ENCODE measurements at regions not wholly inside any gene's neighbourhood (a gene's known extent, or its start where the extent isn't known, plus 50 kb on each side); places are given as distances from the start of the nearest gene placed in this dataset.

DNA sequence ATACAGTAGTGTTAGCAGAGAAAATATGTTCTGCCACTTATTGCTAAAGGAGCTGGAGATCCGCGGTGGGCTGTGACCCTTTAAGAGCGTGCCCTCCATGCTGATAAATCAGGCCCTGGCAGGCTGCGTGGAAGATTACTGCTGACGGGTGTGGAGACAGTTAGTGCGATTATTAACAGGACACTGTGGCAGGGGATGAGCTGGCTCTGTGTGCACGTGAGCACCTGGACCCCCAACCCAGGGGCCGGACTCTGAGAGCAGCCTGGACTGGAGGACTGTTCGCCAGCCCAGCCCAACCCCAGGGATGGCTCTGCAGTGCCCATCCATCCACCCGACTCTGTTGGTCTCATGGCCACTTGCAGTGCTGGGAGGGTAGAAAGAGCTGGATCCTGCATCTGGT, 162.0 kb downstream of the MELK start:
- Mint-ChIP-seq H3K9me3 (no peaks in the 10 kb centered on the region), H3K27ac (no peak overlapping the region), H3K27me3 (peaks cover 8% of the 10 kb centered on the region), H3K4me3 (no peak overlapping the region), H3K36me3 (ENCODE audit: low read depth) (no peaks in the 10 kb centered on the region), H3K4me1 (peaks cover 14% of the 10 kb centered on the region)
- ChIA-PET CTCF (no interaction called here), POLR2A (no interaction called here)
- TF ChIP-seq, protein P1, sequence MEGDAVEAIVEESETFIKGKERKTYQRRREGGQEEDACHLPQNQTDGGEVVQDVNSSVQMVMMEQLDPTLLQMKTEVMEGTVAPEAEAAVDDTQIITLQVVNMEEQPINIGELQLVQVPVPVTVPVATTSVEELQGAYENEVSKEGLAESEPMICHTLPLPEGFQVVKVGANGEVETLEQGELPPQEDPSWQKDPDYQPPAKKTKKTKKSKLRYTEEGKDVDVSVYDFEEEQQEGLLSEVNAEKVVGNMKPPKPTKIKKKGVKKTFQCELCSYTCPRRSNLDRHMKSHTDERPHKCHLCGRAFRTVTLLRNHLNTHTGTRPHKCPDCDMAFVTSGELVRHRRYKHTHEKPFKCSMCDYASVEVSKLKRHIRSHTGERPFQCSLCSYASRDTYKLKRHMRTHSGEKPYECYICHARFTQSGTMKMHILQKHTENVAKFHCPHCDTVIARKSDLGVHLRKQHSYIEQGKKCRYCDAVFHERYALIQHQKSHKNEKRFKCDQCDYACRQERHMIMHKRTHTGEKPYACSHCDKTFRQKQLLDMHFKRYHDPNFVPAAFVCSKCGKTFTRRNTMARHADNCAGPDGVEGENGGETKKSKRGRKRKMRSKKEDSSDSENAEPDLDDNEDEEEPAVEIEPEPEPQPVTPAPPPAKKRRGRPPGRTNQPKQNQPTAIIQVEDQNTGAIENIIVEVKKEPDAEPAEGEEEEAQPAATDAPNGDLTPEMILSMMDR (IDR thresholded peaks at IDR 0.05), result no peak
- DNase-seq (no peak), ATAC-seq (ENCODE audit: low read depth) (no peak)
- intact Hi-C loops (cut with micrococcal nuclease), result no loop called here

DNA sequence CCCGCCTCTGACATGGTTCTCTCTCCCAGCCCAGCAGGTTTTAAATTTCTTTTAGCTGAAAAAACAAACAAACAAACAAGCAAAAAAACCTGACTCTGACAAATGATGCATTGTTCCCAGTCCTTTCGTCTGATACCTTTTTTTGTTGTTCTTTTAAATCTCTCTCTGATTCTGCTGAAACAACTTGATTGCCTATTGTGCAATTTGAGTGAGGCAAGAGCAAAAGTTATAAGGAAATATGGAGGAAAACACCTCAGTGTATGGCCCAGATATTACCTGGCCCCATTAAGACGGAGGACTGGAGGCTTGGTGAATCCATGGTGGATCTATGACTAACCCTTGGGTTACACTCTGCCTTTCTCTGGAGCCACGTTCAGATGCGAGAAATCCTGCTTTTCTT, 164.0 kb downstream of the MELK start:
- DNase-seq, result no peak
- H3K36me3 Mint-ChIP-seq (ENCODE audit: low read depth), result no peaks in the 10 kb centered on the region
- H3K27me3 Mint-ChIP-seq, result peaks cover 20% of the 10 kb centered on the region
- TF ChIP-seq, protein P1 (IDR thresholded peaks at IDR 0.05), result no peak
- peaks cover 14% of the 10 kb centered on the region for H3K4me1 Mint-ChIP-seq
- ChIA-PET CTCF (no interaction called here), POLR2A (no interaction called here)
- H3K4me3 Mint-ChIP-seq, result no peak overlapping the region
- no peak overlapping the region for H3K27ac Mint-ChIP-seq
- intact Hi-C loops (cut with micrococcal nuclease), result no loop called here
- no peak for ATAC-seq (ENCODE audit: low read depth)
- no peaks in the 10 kb centered on the region for H3K9me3 Mint-ChIP-seq

DNA sequence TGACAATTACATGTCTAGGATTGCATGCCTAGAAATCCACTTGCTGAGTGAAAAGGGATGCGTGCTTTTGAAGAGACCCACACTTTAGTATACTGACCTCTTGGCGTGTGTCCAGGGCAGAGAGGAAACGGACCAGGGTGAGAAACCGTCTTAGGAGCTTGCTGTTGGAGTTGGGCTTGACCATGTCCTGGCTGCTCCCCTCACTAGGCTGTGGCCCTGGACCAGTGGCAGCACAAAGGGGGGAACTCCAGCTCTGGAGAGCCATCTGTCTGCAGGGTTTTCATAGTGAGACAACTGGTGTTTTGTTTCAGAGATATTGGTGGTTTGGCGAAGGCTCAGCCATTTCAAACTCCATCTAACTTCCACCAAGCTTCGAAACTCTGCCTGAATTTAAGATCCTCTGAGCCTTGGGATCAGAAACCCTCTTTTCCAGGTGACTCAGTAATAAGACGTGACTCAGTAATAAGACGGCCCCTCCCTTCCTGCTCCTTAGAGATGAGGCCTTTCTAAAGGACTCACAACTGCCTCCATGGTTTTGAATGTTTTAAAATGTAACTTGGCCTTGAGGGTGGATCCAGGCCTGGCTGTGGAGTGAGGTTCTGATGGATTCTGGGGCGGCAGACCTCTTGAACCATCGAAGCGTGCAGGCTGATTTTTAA, 165.8 kb downstream of the MELK start:
- intact Hi-C loops (cut with micrococcal nuclease), result no loop called here
- Mint-ChIP-seq H3K9me3 (no peaks in the 10 kb centered on the region), H3K4me3 (no peak overlapping the region), H3K27ac (no peak overlapping the region), H3K36me3 (ENCODE audit: low read depth) (no peaks in the 10 kb centered on the region), H3K4me1 (peaks cover 9% of the 10 kb centered on the region), H3K27me3 (peaks cover 30% of the 10 kb centered on the region)
- CTCF ChIA-PET, result interaction anchor here (1.1 to 1.2 kb wide), 2 partner anchors 8 to 10 kb away, joined by 3 read pairs; no protein-coding TSS in a partner anchor
- POLR2A ChIA-PET, result no interaction called here
- TF ChIP-seq, protein P1 (IDR thresholded peaks at IDR 0.05), result no peak
- no peak for DNase-seq
- ATAC-seq (ENCODE audit: low read depth), result no peak

DNA sequence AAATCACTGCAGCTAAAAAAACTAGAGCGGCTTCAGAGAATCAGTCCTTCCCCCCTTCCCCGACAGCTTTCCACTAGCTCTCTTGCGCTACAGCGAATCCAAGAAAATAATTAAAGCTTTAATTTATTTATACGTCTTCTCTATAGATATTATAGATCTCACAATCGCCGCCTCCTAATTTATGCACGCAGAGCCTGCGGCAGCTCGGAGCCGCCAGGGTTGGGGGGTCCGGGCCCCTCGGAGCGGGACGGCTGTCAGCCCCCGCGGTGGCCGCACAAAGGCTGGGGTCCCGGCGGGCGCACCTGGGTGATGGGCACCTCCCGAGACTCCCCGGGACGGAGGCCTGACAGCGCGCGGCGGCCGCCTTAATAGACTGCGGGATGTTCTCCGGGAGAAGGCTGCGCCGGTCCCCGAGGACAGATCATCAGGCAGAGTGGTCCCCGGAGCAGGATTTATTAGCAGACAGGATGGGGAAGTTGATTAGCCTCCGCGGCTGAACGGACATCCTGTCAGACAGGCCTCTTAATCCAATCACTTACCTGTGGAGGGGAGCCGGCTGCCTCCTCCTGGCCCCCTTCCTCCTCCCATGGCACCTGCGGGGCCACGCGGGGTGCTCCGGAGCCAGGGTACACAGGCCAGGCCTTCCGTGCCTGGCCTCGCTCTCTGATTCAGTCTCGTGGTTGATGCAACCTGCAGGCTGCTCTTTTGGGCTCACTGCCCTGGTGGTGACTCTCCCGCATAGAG, 166.8 kb downstream of the MELK start:
- intact Hi-C loops (cut with micrococcal nuclease), result no loop called here
- H3K4me1 Mint-ChIP-seq, result peaks cover 9% of the 10 kb centered on the region
- ATAC-seq (ENCODE audit: low read depth), result peak; percentile 47
- DNase-seq, result peak; percentile 25
- TF ChIP-seq, protein P1 (IDR thresholded peaks at IDR 0.05), result no peak
- ChIA-PET POLR2A (no interaction called here), CTCF (interaction anchor here (1.1 to 1.2 kb wide), 2 partner anchors 9 to 11 kb away, joined by 3 read pairs; no protein-coding TSS in a partner anchor)
- H3K27me3 Mint-ChIP-seq, result peaks cover 35% of the 10 kb centered on the region
- H3K36me3 Mint-ChIP-seq (ENCODE audit: low read depth), result no peaks in the 10 kb centered on the region
- peak overlapping the region; percentile 64 for H3K4me3 Mint-ChIP-seq
- H3K27ac Mint-ChIP-seq, result no peak overlapping the region
- no peaks in the 10 kb centered on the region for H3K9me3 Mint-ChIP-seq

DNA sequence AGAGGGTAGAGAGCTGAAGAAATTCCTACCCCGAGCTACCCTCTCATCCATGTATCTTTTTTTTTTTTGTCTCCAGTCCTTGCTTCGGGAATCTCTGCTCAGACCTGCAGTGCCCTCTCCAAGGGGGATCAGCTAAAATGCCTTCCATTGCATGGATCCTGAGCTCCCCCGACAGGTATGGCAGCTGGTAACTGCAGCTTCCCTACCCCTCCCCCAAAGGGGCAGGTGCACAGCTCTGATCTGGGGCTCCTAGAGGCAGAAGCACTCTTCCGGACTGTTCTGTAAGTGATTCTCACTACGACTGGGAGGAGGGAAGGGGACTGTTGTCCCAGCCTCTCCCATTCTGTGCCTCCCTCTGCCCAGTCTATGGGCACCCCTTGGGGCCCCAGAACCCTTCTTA, 169.6 kb downstream of the MELK start:
- TF ChIP-seq, protein P1 (IDR thresholded peaks at IDR 0.05), result no peak
- Mint-ChIP-seq H3K36me3 (ENCODE audit: low read depth) (no peaks in the 10 kb centered on the region), H3K4me1 (peaks cover 9% of the 10 kb centered on the region), H3K4me3 (no peak overlapping the region), H3K27ac (no peak overlapping the region), H3K27me3 (peaks cover 41% of the 10 kb centered on the region), H3K9me3 (no peaks in the 10 kb centered on the region)
- intact Hi-C loops (cut with micrococcal nuclease), result no loop called here
- DNase-seq (no peak), ATAC-seq (ENCODE audit: low read depth) (no peak)
- ChIA-PET POLR2A (interaction anchor here (0.9 kb wide), 1 partner anchor 10 kb away, joined by 5 read pairs; no protein-coding TSS in a partner anchor), CTCF (interaction anchor here (0.9 kb wide), 1 partner anchor 105 kb away, joined by 4 read pairs; no protein-coding TSS in a partner anchor)
